GM12878 (cell line): ENCODE measurements at regions not wholly inside any gene's neighbourhood (a gene's known extent, or its start where the extent isn't known, plus 50 kb on each side); places are given as distances from the start of the nearest gene placed in this dataset.

ENCODE experiments used
- BCLAF1 ChIP-seq: fragments of 450-650 bp; IDR thresholded peaks from 2 replicates; pipeline ENCODE4 v1.6.1; 2017; ENCODE audit warnings: antibody characterized with exemption, mild to moderate bottlenecking, moderate library complexity
- EZH2 ChIP-seq: IDR thresholded peaks from 2 replicates; pipeline ENCODE4 v1.6.1; 2012; ENCODE audit warnings: low read depth, mild to moderate bottlenecking, control low read depth, inconsistent platforms, low read length, borderline replicate concordance; ENCODE audit not compliant: control insufficient read depth
- GATAD2B ChIP-seq: fragments of 450-650 bp; conservative IDR thresholded peaks from 2 replicates; pipeline ENCODE4 v1.6.1; 2017; ENCODE audit warnings: low read depth, mild to moderate bottlenecking, moderate library complexity
- KDM1A ChIP-seq: fragments of 200-600 bp; sonication (generic); IDR thresholded peaks from 2 replicates; pipeline ENCODE4 v1.6.1; 2016; ENCODE audit warnings: borderline replicate concordance
- NKRF ChIP-seq: fragments of 450-650 bp; conservative IDR thresholded peaks from 2 replicates; pipeline ENCODE4 v1.6.1; 2017; ENCODE audit warnings: mild to moderate bottlenecking, moderate library complexity
- POLR2A ChIP-seq: IDR thresholded peaks from 2 replicates; pipeline ENCODE4 v1.6.1; 2011; ENCODE audit warnings: low read depth, mild to moderate bottlenecking, low read length
- POLR2AphosphoS5 ChIP-seq: IDR thresholded peaks from 2 replicates; pipeline ENCODE4 v1.6.1; 2011; ENCODE audit warnings: mild to moderate bottlenecking, low read length, inconsistent platforms
- TCF12 ChIP-seq: IDR thresholded peaks from 2 replicates; pipeline ENCODE4 v1.6.1; 2011; ENCODE audit warnings: low read depth, mild to moderate bottlenecking, low read length
- USF2 ChIP-seq: IDR thresholded peaks from 2 replicates; pipeline ENCODE4 v1.6.1; 2011; ENCODE audit warnings: low read depth, low read length, improper control_type of control experiment, borderline replicate concordance
- ZBTB33 ChIP-seq: fragments of 450-650 bp; IDR thresholded peaks from 2 replicates; pipeline ENCODE4 v1.6.1; 2017; ENCODE audit warnings: mild to moderate bottlenecking
- TF ChIP-seq, protein P1 (sequence below), 3 experiments: IDR thresholded peaks in 2 of 3; conservative IDR thresholded peaks in 1 of 3; 2 replicates each; pipeline ENCODE4 v1.5.1; 2011; ENCODE audit warnings: low read depth in 3 of 3, low read length in 3 of 3, mild to moderate bottlenecking in 3 of 3, control low read depth in 2 of 3, moderate library complexity in 2 of 3, inconsistent platforms in 1 of 3, mixed read lengths in 1 of 3; ENCODE audit not compliant: control insufficient read depth in 2 of 3, insufficient read depth in 1 of 3; ENCODE audit errors: extremely low read depth in 1 of 3

DNA sequence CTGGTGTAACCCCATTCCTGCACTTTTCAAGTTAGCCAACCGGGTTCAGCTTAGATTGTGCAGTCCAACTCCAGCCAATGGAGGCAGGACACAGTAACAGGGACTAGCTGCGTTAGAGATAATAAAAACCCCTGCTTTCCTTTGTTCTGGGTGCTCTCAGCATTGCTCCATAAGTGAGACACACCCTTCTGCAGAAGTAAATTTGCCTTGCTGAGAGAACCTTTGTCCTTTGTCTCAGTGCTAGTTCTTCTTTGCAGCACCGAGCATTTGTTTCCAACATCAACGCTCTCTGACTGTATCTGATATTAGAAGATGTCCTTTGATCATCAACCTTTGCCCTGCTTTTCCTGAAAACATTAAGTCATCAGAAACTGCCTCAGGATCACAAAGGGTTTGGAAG lies 169.5 kb upstream of the OR13F1 start:
- TF ChIP-seq BCLAF1 (no peak), EZH2 (no peak), USF2 (no peak), TCF12 (no peak), POLR2A (no peak), ZBTB33 (no peak), NKRF (no peak), POLR2AphosphoS5 (no peak), KDM1A (no peak), GATAD2B (no peak)
- TF ChIP-seq, protein P1, sequence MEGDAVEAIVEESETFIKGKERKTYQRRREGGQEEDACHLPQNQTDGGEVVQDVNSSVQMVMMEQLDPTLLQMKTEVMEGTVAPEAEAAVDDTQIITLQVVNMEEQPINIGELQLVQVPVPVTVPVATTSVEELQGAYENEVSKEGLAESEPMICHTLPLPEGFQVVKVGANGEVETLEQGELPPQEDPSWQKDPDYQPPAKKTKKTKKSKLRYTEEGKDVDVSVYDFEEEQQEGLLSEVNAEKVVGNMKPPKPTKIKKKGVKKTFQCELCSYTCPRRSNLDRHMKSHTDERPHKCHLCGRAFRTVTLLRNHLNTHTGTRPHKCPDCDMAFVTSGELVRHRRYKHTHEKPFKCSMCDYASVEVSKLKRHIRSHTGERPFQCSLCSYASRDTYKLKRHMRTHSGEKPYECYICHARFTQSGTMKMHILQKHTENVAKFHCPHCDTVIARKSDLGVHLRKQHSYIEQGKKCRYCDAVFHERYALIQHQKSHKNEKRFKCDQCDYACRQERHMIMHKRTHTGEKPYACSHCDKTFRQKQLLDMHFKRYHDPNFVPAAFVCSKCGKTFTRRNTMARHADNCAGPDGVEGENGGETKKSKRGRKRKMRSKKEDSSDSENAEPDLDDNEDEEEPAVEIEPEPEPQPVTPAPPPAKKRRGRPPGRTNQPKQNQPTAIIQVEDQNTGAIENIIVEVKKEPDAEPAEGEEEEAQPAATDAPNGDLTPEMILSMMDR (IDR thresholded peaks at IDR 0.05 in 2 of 3, conservative IDR thresholded peaks at IDR 0.05 in 1 of 3; ENCODE audit: control insufficient read depth in 2 of 3, extremely low read depth in 1 of 3, insufficient read depth in 1 of 3, low read depth in 3 of 3, low read length in 3 of 3): no peak
